GM12878 (cell line): ENCODE measurements at regions not wholly inside any gene's neighbourhood (a gene's known extent, or its start where the extent isn't known, plus 50 kb on each side); places are given as distances from the start of the nearest gene placed in this dataset.

ENCODE experiments used
- ATAC-seq: fragments of 200-7000 bp; cut with Tn5 transposase; 3 replicates; pipeline ENCODE4 v1.9.1; 2020; ENCODE audit warnings: mild to moderate bottlenecking, moderate library complexity
- BruUV-seq: library from RNA; stranded (reverse); fragments of 400-500 nt; replicated peaks from 2 replicates; lab custom pipeline; 2021; lab: Mats Ljungman, UMichigan
- CTCF ChIA-PET: fragments of 300-600 bp; sonication (Branson Sonifier 250); formaldehyde crosslinking; extraction: SDS; loops from one replicate; lab custom pipeline; 2021; ENCODE audit warnings: inconsistent platforms; lab: Yijun Ruan, JAX
- POLR2A ChIA-PET: fragments of 350-600 bp; formaldehyde crosslinking; extraction: SDS; loops from one replicate; lab custom pipeline; 2021; ENCODE audit warnings: inconsistent platforms; lab: Charles Lee
- RAD21 ChIA-PET: fragments of 300-600 bp; sonication (Branson Sonifier 250); formaldehyde crosslinking; loops from one replicate; lab custom pipeline; 2023; ENCODE audit warnings: antibody characterized with exemption; ENCODE audit not compliant: unreplicated experiment; lab: Charles Lee
- SMC1A ChIA-PET: fragments of 300-600 bp; sonication (Branson Sonifier 250); formaldehyde crosslinking; loops from one replicate; lab custom pipeline; 2023; ENCODE audit not compliant: unreplicated experiment, uncharacterized antibody; lab: Charles Lee
- DNase-seq: peaks from one replicate; pipeline ENCODE4 v3.0.0-alpha.2; 2011; ENCODE audit warnings: low read depth, low spot score
- FAIRE-seq: peaks from 3 replicates; lab custom pipeline; 2011; peaks lifted over from hg19 to GRCh38; lab: Jason Lieb, UNC
- H2AFZ ChIP-seq: 2 replicates; pipeline ENCODE4 v1.6.0; 2011; ENCODE audit warnings: low read depth, low read length, control low read depth; ENCODE audit not compliant: control insufficient read depth
- H3K27ac ChIP-seq: 2 replicates; pipeline ENCODE4 v1.5.1; 2011; ENCODE audit warnings: control low read depth; ENCODE audit not compliant: control insufficient read depth, insufficient read depth
- H3K27me3 ChIP-seq, 2 experiments: replicated peaks in 1 of 2; 2 replicates each; pipeline versions ENCODE4 v1.6.0 to v1.6.1; 2011; ENCODE audit warnings: low read length in 1 of 2; ENCODE audit not compliant: control insufficient read depth in 2 of 2, insufficient read depth in 2 of 2
- H3K36me3 ChIP-seq, 2 experiments: 2 replicates each; pipeline ENCODE4 v1.5.1; 2011; ENCODE audit warnings: low read length in 1 of 2; ENCODE audit not compliant: control insufficient read depth in 2 of 2, insufficient read depth in 2 of 2
- H3K4me1 ChIP-seq: 2 replicates; pipeline ENCODE4 v1.6.1; 2011; ENCODE audit warnings: mild to moderate bottlenecking, low read length, moderate library complexity, mixed read lengths; ENCODE audit not compliant: control insufficient read depth, insufficient read depth
- H3K4me2 ChIP-seq: 2 replicates; pipeline ENCODE4 v1.6.0; 2011; ENCODE audit warnings: control low read depth; ENCODE audit not compliant: control insufficient read depth, insufficient read depth
- H3K4me3 ChIP-seq: fragments of 200-600 bp; sonication (generic); 2 replicates; pipeline ENCODE4 v1.5.1; 2016
- H3K79me2 ChIP-seq: 2 replicates; pipeline ENCODE4 v1.6.0; 2011; ENCODE audit warnings: low read length; ENCODE audit not compliant: control insufficient read depth, insufficient read depth
- H3K9ac ChIP-seq: 2 replicates; pipeline ENCODE4 v1.8.0; 2011; ENCODE audit warnings: low read length, control low read depth, mixed read lengths; ENCODE audit not compliant: control insufficient read depth, insufficient read depth
- H3K9me3 ChIP-seq: replicated peaks from 3 replicates; pipeline ENCODE4 v1.5.1; 2011; ENCODE audit warnings: mild to moderate bottlenecking, low read length; ENCODE audit not compliant: control insufficient read depth, insufficient read depth
- H4K20me1 ChIP-seq: 2 replicates; pipeline ENCODE4 v1.6.0; 2011; ENCODE audit not compliant: control insufficient read depth, insufficient read depth
- ASH2L ChIP-seq: fragments of 300-600, 200-600 bp; sonication (generic); IDR thresholded peaks from 2 replicates; pipeline ENCODE4 v1.6.1; 2017; ENCODE audit warnings: low read depth, mild to moderate bottlenecking, borderline replicate concordance
- BCL11A ChIP-seq: IDR thresholded peaks from 2 replicates; pipeline ENCODE4 v1.6.1; 2011; ENCODE audit warnings: low read depth, low read length
- BHLHE40 ChIP-seq, 2 experiments: fragments of 450-650 bp in 1 of 2; IDR thresholded peaks; 2 replicates each; pipeline ENCODE4 v1.6.1; 2011 to 2017; ENCODE audit warnings: low read depth in 2 of 2, borderline replicate concordance in 1 of 2, improper control_type of control experiment in 1 of 2, low read length in 1 of 2, mild to moderate bottlenecking in 1 of 2
- CEBPB ChIP-seq, 2 experiments: fragments of 150-350 bp in 1 of 2; IDR thresholded peaks; 2 replicates each; pipeline ENCODE4 v1.6.1; 2012 to 2014; ENCODE audit warnings: low read depth in 2 of 2, low read length in 2 of 2, borderline replicate concordance in 1 of 2, inconsistent platforms in 1 of 2
- EED ChIP-seq: sonication (generic); IDR thresholded peaks from 2 replicates; pipeline ENCODE4 v1.6.1; 2016; ENCODE audit warnings: antibody characterized with exemption, low read depth
- FOXM1 ChIP-seq: IDR thresholded peaks from 2 replicates; pipeline ENCODE4 v1.6.1; 2012; ENCODE audit warnings: low read depth, mild to moderate bottlenecking, inconsistent platforms, low read length, moderate library complexity
- GATAD2B ChIP-seq: fragments of 450-650 bp; conservative IDR thresholded peaks from 2 replicates; pipeline ENCODE4 v1.6.1; 2017; ENCODE audit warnings: low read depth, mild to moderate bottlenecking, moderate library complexity
- IKZF1 ChIP-seq: fragments of 450-650 bp; conservative IDR thresholded peaks from 2 replicates; pipeline ENCODE4 v1.6.1; 2017; ENCODE audit warnings: antibody characterized with exemption, mild to moderate bottlenecking
- KLF5 ChIP-seq: fragments of 450-650 bp; IDR thresholded peaks from 2 replicates; pipeline ENCODE4 v1.6.1; 2014; ENCODE audit warnings: mild to moderate bottlenecking; ENCODE audit not compliant: partially characterized antibody
- LARP7 ChIP-seq: fragments of 450-650 bp; IDR thresholded peaks from 2 replicates; pipeline ENCODE4 v1.6.1; 2017; ENCODE audit warnings: mild to moderate bottlenecking
- MYC ChIP-seq: IDR thresholded peaks from 2 replicates; pipeline ENCODE4 v1.6.1; 2011; ENCODE audit warnings: mild to moderate bottlenecking, low read length, moderate library complexity, inconsistent platforms; ENCODE audit not compliant: insufficient read depth, insufficient replicate concordance, insufficient read length, severe bottlenecking
- NFIC ChIP-seq: IDR thresholded peaks from 2 replicates; pipeline ENCODE4 v1.6.1; 2012; ENCODE audit warnings: low read depth, mild to moderate bottlenecking, inconsistent platforms, low read length, moderate library complexity
- POLR2AphosphoS2 ChIP-seq: IDR thresholded peaks from 2 replicates; pipeline ENCODE4 v1.6.1; 2011; ENCODE audit warnings: low read depth, mild to moderate bottlenecking, low read length, improper control_type of control experiment, moderate library complexity
- RCOR1 ChIP-seq: conservative IDR thresholded peaks from 2 replicates; pipeline ENCODE4 v1.6.1; 2012; ENCODE audit warnings: low read depth, low read length, improper control_type of control experiment
- SRF ChIP-seq, 2 experiments: IDR thresholded peaks; 2 replicates each; pipeline ENCODE4 v1.6.1; 2011; ENCODE audit warnings: low read depth in 2 of 2, low read length in 2 of 2, mild to moderate bottlenecking in 1 of 2, moderate library complexity in 1 of 2
- TARDBP ChIP-seq: IDR thresholded peaks from 2 replicates; pipeline ENCODE4 v1.6.1; 2016; ENCODE audit warnings: borderline replicate concordance
- YBX1 ChIP-seq: fragments of 450-650 bp; IDR thresholded peaks from 2 replicates; pipeline ENCODE4 v1.6.1; 2016; ENCODE audit warnings: antibody characterized with exemption
- ZNF217 ChIP-seq: fragments of 450-650 bp; IDR thresholded peaks from 2 replicates; pipeline ENCODE4 v1.6.1; 2017; ENCODE audit warnings: antibody characterized with exemption, mild to moderate bottlenecking
- WGBS: methylation state at CpG from one replicate; pipeline ENCODE4 v1.1.6; 2016; ENCODE audit warnings: low lambda C conversion rate; ENCODE audit not compliant: insufficient replicate concordance, insufficient coverage; ENCODE audit errors: missing lambda C conversion rate; 5-methylcytosine and 5-hydroxymethylcytosine counted together
- in situ Hi-C: fragments of 300-500 bp; cut with MboI; formaldehyde crosslinking; loops from 9 replicates; pipeline ENCODE4 v1.14.3; 2018; ENCODE audit warnings: mixed read lengths
- intact Hi-C: fragments of 100-400 bp; cut with micrococcal nuclease; formaldehyde crosslinking; loops from one replicate; pipeline ENCODE4 v1.14.2; 2022; ENCODE audit not compliant: unreplicated experiment
- TF ChIP-seq, protein P1 (sequence below): fragments of 450-650 bp; IDR thresholded peaks from 2 replicates; pipeline ENCODE4 v1.6.1; 2016; ENCODE audit warnings: mild to moderate bottlenecking
- TF ChIP-seq, protein P2 (sequence below): fragments of 450-650 bp; IDR thresholded peaks from 2 replicates; pipeline ENCODE4 v1.6.1; 2018; ENCODE audit warnings: borderline replicate concordance, mild to moderate bottlenecking; ENCODE audit not compliant: partially characterized antibody

DNA sequence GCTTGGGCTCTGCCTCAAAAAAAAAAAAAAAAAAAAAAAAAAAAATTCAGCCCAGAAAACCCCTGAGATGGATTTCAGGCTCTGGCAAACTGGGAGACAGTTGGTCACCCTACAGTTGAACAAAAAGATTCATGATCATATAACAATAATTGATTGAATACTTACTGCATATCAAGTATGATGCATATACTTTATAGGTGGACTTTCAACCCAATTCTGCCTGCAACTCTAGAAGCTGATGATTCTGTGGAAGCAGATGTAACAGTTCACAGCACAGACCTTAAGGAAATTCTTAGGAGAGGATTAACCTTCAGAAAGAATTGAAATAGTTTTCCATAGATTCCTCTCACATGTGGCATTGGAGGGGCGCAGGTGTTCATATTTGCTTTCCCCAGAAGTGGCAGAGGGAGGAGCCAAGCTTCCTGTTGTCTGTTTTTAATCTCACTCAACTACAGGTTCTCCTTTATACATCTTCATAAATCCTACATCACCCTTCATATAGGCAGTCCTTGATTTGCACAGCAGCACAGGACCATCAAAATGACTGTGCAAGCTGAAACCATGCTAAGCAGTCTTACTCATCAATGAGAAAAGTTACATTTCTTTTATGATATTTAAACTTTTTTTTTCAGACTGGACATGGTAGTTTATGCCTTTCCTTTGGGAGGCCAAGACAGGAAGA lies 149.4 kb upstream of the KLF3 start (continued):
- TF ChIP-seq, protein P1, sequence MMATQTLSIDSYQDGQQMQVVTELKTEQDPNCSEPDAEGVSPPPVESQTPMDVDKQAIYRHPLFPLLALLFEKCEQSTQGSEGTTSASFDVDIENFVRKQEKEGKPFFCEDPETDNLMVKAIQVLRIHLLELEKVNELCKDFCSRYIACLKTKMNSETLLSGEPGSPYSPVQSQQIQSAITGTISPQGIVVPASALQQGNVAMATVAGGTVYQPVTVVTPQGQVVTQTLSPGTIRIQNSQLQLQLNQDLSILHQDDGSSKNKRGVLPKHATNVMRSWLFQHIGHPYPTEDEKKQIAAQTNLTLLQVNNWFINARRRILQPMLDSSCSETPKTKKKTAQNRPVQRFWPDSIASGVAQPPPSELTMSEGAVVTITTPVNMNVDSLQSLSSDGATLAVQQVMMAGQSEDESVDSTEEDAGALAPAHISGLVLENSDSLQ = no peak
- TF ChIP-seq ASH2L (no peak), EED (no peak)

DNA sequence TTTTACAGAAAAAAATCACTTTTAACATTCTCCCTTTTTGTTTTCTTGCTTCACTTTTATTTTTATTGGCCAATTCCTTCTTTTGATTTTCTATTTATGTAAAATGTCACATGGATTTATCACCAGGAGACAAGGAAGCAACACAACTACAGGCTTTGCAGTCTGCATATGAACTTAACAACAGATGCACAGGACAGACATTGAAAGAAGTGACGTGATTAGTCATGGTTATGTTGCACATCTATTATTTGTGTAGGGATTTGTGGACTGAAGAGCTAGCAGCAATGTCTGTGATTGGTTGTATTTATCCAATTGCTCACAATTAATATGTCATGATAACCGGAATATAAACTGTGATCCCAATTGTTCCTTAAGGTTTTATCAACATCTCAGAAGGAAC lies 147.8 kb upstream of the KLF3 start:
- H3K9ac ChIP-seq = no peak overlapping the region
- no peak for FAIRE-seq
- ChIA-PET SMC1A (interaction anchor here (0.7 to 1.0 kb wide), 3 partner anchors 9 to 14 kb away, joined by 3 read pairs; no protein-coding TSS in a partner anchor), POLR2A (no interaction called here), RAD21 (interaction anchor here (0.6 kb wide), 1 partner anchor 37 kb away, joined by 5 read pairs; no protein-coding TSS in a partner anchor), CTCF (interaction anchor here (1.0 kb wide), 1 partner anchor 159 kb away, joined by 3 read pairs; no protein-coding TSS in a partner anchor)
- in situ Hi-C loops = no loop called here
- H3K27me3 ChIP-seq = no peaks in the 10 kb centered on the region
- H3K27ac ChIP-seq = no peak overlapping the region
- no peak for ATAC-seq
- BruUV-seq = no TSS peak
- H3K36me3 ChIP-seq = no peaks in the 10 kb centered on the region
- no peak for DNase-seq
- H3K4me2 ChIP-seq = no peak overlapping the region
- 23% methylated on average over 2 of the region's 2 CpGs for WGBS
- intact Hi-C loops = no loop called here
- no peaks in the 10 kb centered on the region for H3K79me2 ChIP-seq
- no peaks in the 10 kb centered on the region; the same call in 2 of the 3 replicates for H3K9me3 ChIP-seq
- H2AFZ ChIP-seq = no peak overlapping the region
- H4K20me1 ChIP-seq = no peaks in the 10 kb centered on the region
- H3K4me3 ChIP-seq = no peak overlapping the region
- H3K4me1 ChIP-seq = no peaks in the 10 kb centered on the region
- no peak for TF ChIP-seq ZNF217
- TF ChIP-seq GATAD2B = no peak
- no peak for TF ChIP-seq BHLHE40 (IDR thresholded peaks at IDR 0.05; ENCODE audit: borderline replicate concordance in 1 of 2, low read depth in 2 of 2, low read length in 1 of 2)
- no peak for TF ChIP-seq RCOR1
- no peak for TF ChIP-seq KLF5
- TF ChIP-seq FOXM1 = no peak
- TF ChIP-seq YBX1 = no peak
- TF ChIP-seq NFIC = no peak
- TF ChIP-seq BCL11A = no peak
- TF ChIP-seq, protein P2, sequence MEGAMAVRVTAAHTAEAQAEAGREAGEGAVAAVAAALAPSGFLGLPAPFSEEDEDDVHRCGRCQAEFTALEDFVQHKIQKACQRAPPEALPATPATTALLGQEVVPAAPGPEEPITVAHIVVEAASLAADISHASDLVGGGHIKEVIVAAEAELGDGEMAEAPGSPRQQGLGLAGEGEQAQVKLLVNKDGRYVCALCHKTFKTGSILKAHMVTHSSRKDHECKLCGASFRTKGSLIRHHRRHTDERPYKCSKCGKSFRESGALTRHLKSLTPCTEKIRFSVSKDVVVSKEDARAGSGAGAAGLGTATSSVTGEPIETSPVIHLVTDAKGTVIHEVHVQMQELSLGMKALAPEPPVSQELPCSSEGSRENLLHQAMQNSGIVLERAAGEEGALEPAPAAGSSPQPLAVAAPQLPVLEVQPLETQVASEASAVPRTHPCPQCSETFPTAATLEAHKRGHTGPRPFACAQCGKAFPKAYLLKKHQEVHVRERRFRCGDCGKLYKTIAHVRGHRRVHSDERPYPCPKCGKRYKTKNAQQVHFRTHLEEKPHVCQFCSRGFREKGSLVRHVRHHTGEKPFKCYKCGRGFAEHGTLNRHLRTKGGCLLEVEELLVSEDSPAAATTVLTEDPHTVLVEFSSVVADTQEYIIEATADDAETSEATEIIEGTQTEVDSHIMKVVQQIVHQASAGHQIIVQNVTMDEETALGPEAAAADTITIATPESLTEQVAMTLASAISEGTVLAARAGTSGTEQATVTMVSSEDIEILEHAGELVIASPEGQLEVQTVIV = no peak
- TF ChIP-seq POLR2AphosphoS2 = no peak
- TF ChIP-seq MYC = no peak
- TF ChIP-seq IKZF1 = no peak
- TF ChIP-seq CEBPB (IDR thresholded peaks at IDR 0.05; ENCODE audit: borderline replicate concordance in 1 of 2, low read depth in 2 of 2, low read length in 2 of 2) = no peak
- no peak for TF ChIP-seq SRF (IDR thresholded peaks at IDR 0.05; ENCODE audit: low read depth in 2 of 2, low read length in 2 of 2)
- no peak for TF ChIP-seq TARDBP
- no peak for TF ChIP-seq LARP7
